ENCODE measurements at regions not wholly inside any gene's neighbourhood (a gene's known extent, or its start where the extent isn't known, plus 50 kb on each side); places are given as distances from the start of the nearest gene placed in this dataset.

DNA sequence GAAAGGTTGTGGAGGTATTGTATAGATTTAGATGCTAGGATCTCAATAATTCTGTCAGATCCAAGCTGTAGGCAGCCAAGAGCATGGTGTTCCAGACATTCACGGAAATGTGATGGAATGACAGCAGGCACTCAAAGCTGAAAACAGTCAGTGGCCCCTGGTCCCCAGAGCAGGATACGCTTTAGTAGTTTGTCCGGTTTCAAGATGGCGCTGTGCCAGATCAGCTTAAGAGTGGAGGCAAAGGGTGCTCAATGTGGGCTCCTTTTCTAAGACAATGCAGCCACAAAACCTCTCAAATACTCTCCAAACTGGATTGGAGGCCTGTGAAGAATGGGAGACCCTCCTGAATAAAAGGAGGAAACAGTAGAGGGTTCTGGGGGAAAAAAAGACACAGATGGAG lies 291.2 kb upstream of the HS3ST1 start:
- TF ChIP-seq, protein P1, sequence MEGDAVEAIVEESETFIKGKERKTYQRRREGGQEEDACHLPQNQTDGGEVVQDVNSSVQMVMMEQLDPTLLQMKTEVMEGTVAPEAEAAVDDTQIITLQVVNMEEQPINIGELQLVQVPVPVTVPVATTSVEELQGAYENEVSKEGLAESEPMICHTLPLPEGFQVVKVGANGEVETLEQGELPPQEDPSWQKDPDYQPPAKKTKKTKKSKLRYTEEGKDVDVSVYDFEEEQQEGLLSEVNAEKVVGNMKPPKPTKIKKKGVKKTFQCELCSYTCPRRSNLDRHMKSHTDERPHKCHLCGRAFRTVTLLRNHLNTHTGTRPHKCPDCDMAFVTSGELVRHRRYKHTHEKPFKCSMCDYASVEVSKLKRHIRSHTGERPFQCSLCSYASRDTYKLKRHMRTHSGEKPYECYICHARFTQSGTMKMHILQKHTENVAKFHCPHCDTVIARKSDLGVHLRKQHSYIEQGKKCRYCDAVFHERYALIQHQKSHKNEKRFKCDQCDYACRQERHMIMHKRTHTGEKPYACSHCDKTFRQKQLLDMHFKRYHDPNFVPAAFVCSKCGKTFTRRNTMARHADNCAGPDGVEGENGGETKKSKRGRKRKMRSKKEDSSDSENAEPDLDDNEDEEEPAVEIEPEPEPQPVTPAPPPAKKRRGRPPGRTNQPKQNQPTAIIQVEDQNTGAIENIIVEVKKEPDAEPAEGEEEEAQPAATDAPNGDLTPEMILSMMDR (IDR thresholded peaks at IDR 0.05), result no peak
- TF ChIP-seq ZFX (IDR thresholded peaks at IDR 0.05; ENCODE audit: borderline replicate concordance), result no peak
